Transverse colon (tissue), 3 donors: ENCODE measurements at regions not wholly inside any gene's neighbourhood (a gene's known extent, or its start where the extent isn't known, plus 50 kb on each side); places are given as distances from the start of the nearest gene placed in this dataset.

Experiments used
- POLR2A ChIP-seq: fragments of 450-650 bp; IDR thresholded peaks from one replicate; pipeline ENCODE4 v1.6.1; 2016; ENCODE audit warnings: antibody characterized with exemption, mild to moderate bottlenecking, moderate library complexity
- TF ChIP-seq, protein P1 (sequence below), 5 experiments: fragments of 200-600 bp in 3 of 5; fragments of 450-650 bp in 2 of 5; sonication (generic) in 3 of 5; IDR thresholded peaks; 1 replicate in 2 of 5; 2 replicates in 3 of 5; pipeline ENCODE4 v1.5.1; 2016 to 2017; ENCODE audit warnings: antibody characterized with exemption in 5 of 5, inconsistent platforms in 3 of 5, mild to moderate bottlenecking in 2 of 5, moderate library complexity in 1 of 5

DNA sequence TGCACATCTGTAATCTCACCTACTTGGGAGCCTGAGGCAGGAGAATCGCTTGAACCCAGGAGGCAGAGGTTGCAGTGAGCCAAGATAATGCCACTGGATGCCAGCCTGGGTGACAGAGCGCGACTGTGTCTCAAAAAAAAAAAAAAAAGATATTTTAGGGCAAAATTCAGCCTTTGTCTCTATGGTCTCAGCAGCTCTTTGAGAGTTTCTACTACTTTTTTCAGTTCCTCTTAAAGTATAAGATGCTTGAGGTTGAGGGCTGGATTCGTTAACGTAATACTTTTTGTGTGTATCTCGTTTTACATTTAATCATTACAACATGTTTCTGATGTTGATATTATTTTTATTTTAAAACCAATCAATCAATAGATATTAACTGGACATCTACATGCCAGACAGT is 381.2 kb upstream of the TBL1XR1 start:
- TF ChIP-seq, protein P1, sequence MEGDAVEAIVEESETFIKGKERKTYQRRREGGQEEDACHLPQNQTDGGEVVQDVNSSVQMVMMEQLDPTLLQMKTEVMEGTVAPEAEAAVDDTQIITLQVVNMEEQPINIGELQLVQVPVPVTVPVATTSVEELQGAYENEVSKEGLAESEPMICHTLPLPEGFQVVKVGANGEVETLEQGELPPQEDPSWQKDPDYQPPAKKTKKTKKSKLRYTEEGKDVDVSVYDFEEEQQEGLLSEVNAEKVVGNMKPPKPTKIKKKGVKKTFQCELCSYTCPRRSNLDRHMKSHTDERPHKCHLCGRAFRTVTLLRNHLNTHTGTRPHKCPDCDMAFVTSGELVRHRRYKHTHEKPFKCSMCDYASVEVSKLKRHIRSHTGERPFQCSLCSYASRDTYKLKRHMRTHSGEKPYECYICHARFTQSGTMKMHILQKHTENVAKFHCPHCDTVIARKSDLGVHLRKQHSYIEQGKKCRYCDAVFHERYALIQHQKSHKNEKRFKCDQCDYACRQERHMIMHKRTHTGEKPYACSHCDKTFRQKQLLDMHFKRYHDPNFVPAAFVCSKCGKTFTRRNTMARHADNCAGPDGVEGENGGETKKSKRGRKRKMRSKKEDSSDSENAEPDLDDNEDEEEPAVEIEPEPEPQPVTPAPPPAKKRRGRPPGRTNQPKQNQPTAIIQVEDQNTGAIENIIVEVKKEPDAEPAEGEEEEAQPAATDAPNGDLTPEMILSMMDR (IDR thresholded peaks at IDR 0.05): no peak
- TF ChIP-seq POLR2A: no peak
